Kidney (tissue), 13 donors: ENCODE measurements at regions not wholly inside any gene's neighbourhood (a gene's known extent, or its start where the extent isn't known, plus 50 kb on each side); places are given as distances from the start of the nearest gene placed in this dataset.
A peak's percentile ranks its signal among the peaks of the same experiment; 100 is the strongest.

ENCODE experiments used
- DNase-seq, 5 donors: peaks; one replicate each; pipeline ENCODE4 v3.0.0-alpha.2; 2013 to 2020
- FAIRE-seq: peaks from 2 replicates; lab custom pipeline; 2012; peaks lifted over from hg19 to GRCh38; lab: Jason Lieb, UNC
- H3K27ac ChIP-seq, 2 donors: one replicate each; pipeline ENCODE4 v1.7.0; 2013; ENCODE audit warnings: low read depth in 2 of 2, low read length in 2 of 2, inconsistent platforms in 1 of 2
- H3K27me3 ChIP-seq: one replicate; pipeline ENCODE4 v1.7.1; 2013; ENCODE audit warnings: low read length, inconsistent platforms; ENCODE audit not compliant: control insufficient read depth, insufficient read depth
- H3K36me3 ChIP-seq, 3 donors: one replicate each; pipeline versions ENCODE4 v1.7.0 to v1.7.1; 2013; ENCODE audit warnings: low read length in 3 of 3, control low read depth in 1 of 3, inconsistent platforms in 1 of 3; ENCODE audit not compliant: insufficient read depth in 3 of 3, control insufficient read depth in 2 of 3
- H3K4me1 ChIP-seq, 3 donors: one replicate each; pipeline versions ENCODE4 v1.7.0 to v1.7.1; 2013; ENCODE audit warnings: low read length in 3 of 3, inconsistent platforms in 1 of 3, low read depth in 1 of 3; ENCODE audit not compliant: control insufficient read depth in 2 of 3, insufficient read depth in 2 of 3
- H3K4me3 ChIP-seq, 3 donors: one replicate each; pipeline versions ENCODE4 v1.7.0 to v1.8.1; 2013; ENCODE audit warnings: low read length in 3 of 3, control low read depth in 1 of 3, inconsistent platforms in 1 of 3
- H3K9ac ChIP-seq, 3 donors: one replicate each; pipeline versions ENCODE4 v1.7.0 to v1.7.1; 2013; ENCODE audit warnings: low read length in 3 of 3, control low read depth in 1 of 3, inconsistent platforms in 1 of 3
- H3K9me3 ChIP-seq, 3 donors: one replicate each; pipeline versions ENCODE4 v1.7.0 to v1.7.1; 2013; ENCODE audit warnings: low read length in 3 of 3, control low read depth in 1 of 3, inconsistent platforms in 1 of 3; ENCODE audit not compliant: control insufficient read depth in 2 of 3, insufficient read depth in 1 of 3
- intact Hi-C: fragments of 100-400 bp; cut with DNase I; formaldehyde crosslinking; loops from one replicate; pipeline ENCODE4 v1.11.1; 2022
- TF ChIP-seq, protein P1 (sequence below): IDR thresholded peaks from 3 replicates; pipeline ENCODE4 v1.5.1; 2012; ENCODE audit warnings: mild to moderate bottlenecking, moderate library complexity, borderline replicate concordance; ENCODE audit not compliant: insufficient read depth; ENCODE audit errors: extremely low read depth
- donor health status: control.
- donor health status: control.
- donor health status: control.
- donor health status: control.
- donor health status: control.
- donor health status: DM: yes; HTN: yes; CAD: no.
- donor health status: Normal renal cell carcinoma (clear cell type).

DNA sequence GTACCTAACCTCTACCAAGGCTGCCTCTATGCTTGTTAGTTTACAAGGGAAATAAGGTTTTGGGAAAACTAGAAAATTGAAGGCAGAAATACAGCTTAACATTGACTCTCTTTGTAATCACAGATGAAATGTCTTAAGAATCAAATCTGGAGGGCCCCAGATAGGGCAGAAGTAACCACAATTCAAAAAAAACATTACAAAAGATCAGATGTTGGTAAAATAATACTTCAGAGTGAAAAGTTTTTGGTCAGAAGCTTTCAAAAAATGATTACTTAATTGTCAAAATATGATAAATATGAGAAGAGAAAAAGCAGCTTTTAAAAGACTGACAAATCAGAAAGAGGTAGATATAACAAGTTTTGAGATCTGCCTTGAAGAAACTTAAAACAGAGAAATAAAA, 425.1 kb upstream of the NECTIN3 start:
- Histone ChIP-seq H3K9ac (no peak overlapping the region), H3K4me1 (no peaks in the 10 kb centered on the region), H3K9me3 (no peaks in the 10 kb centered on the region), H3K4me3 (no peak overlapping the region), H3K36me3 (no peaks in the 10 kb centered on the region), H3K27me3 (no peaks in the 10 kb centered on the region), H3K27ac (no peak overlapping the region)
- DNase-seq = no peak
- FAIRE-seq = no peak
- intact Hi-C loops = no loop called here
- TF ChIP-seq, protein P1, sequence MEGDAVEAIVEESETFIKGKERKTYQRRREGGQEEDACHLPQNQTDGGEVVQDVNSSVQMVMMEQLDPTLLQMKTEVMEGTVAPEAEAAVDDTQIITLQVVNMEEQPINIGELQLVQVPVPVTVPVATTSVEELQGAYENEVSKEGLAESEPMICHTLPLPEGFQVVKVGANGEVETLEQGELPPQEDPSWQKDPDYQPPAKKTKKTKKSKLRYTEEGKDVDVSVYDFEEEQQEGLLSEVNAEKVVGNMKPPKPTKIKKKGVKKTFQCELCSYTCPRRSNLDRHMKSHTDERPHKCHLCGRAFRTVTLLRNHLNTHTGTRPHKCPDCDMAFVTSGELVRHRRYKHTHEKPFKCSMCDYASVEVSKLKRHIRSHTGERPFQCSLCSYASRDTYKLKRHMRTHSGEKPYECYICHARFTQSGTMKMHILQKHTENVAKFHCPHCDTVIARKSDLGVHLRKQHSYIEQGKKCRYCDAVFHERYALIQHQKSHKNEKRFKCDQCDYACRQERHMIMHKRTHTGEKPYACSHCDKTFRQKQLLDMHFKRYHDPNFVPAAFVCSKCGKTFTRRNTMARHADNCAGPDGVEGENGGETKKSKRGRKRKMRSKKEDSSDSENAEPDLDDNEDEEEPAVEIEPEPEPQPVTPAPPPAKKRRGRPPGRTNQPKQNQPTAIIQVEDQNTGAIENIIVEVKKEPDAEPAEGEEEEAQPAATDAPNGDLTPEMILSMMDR = no peak

DNA sequence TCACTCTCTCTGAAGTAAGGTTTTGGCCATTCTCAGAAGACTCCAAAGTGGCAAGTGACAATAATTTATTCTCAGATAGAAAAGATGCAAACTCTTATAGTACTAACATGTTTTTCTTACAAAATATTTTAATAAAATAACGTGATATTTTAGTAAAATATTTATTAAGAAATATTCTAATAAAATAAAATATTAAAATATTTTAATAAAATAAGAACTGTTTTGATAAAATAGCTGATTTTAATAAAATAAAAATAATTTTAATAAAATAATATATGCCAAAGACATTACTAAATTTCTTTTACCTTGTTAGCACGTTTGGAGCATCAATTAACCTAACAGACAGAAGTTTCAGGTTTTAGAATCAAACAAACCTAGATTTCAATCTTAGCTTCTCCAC, 424.0 kb upstream of the NECTIN3 start:
- Histone ChIP-seq H3K9ac (no peak overlapping the region), H3K4me3 (no peak overlapping the region), H3K27me3 (no peaks in the 10 kb centered on the region), H3K36me3 (no peaks in the 10 kb centered on the region), H3K4me1 (no peaks in the 10 kb centered on the region), H3K27ac (no peak overlapping the region), H3K9me3 (no peaks in the 10 kb centered on the region)
- intact Hi-C loops = no loop called here
- FAIRE-seq = peak; percentile 91
- TF ChIP-seq, protein P1 = no peak
- no peak for DNase-seq

DNA sequence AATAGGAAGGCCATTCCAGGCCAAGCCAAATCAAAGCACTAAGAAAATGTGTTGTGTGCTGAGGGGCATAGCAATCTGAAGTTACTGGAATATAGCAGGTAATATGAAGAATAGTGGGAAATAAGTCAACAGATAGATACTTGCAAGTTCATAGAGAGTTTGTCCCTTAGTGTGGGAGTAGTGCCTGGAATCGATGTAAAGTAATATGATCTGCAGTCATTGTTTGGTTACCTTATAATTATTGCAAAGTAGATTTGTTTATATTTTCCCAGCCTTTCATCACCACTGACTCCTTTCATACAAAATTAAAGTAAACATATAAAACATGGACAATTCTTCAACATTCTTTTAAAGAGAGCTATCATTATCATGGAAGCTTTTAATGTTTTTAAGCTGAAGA, 420.9 kb upstream of the NECTIN3 start:
- no peak for FAIRE-seq
- TF ChIP-seq, protein P1 = no peak
- no peaks in the 10 kb centered on the region for H3K36me3 ChIP-seq
- H3K27me3 ChIP-seq = no peaks in the 10 kb centered on the region
- H3K4me1 ChIP-seq = peaks cover 0 to 7% (median 2%) of the 10 kb centered on the region in 3 donors
- no peak overlapping the region for H3K9ac ChIP-seq
- H3K4me3 ChIP-seq = no peak overlapping the region
- no peaks in the 10 kb centered on the region for H3K9me3 ChIP-seq
- intact Hi-C loops = no loop called here
- H3K27ac ChIP-seq = no peak overlapping the region
- no peak for DNase-seq
